NCI-H2171 treated with DMSO at 0.1 percent for 48 hours (cell line): ENCODE measurements at regions not wholly inside any gene's neighbourhood (a gene's known extent, or its start where the extent isn't known, plus 50 kb on each side); places are given as distances from the start of the nearest gene placed in this dataset.
"Not testable (repeated sequence)": the region's sequence is repeated elsewhere in the genome, so short reads cannot be mapped to it uniquely, and the experiment has no call there.

Experiments used
- DNase-seq: peaks from one replicate; lab custom pipeline; 2025; lab: John Stamatoyannopoulos, UW

GRCh38 chr2:144011098-144011497 lies 508.8 kb downstream of the ZEB2 start:
- DNase-seq = no peak

DNA sequence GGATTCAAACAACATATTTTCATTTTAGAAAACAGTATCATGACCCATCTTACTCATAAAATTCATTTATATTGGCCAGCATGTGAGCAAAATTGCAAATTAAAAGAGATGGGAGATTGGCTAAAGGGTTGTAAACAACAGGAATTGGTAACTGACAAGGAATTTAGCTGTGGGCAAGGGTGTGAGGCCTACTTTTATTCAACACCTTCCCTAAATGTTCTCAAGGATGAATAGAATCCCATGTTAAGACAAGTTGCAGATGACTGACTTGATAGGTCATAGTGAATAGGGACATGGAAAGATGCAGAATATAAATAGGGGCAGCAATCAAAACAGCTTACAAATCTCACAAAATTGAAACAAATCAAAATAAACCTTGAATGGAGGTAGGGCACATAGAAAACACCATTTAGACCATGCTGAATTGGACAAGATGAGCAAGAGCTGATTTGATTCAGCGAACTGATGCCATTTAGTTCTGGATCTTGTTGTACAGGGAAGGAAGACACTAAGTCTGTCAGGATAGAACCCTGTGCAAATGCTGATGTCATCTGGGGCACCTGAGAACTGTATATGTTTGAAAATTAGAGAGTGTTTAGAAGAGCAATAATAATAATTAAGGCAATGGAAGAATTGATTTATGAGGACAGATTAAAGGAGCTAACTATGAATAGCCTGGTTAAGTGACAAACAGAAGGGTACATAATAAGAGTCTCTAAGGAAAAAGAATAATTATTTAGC lies 509.7 kb downstream of the ZEB2 start:
- no peak for DNase-seq

DNA sequence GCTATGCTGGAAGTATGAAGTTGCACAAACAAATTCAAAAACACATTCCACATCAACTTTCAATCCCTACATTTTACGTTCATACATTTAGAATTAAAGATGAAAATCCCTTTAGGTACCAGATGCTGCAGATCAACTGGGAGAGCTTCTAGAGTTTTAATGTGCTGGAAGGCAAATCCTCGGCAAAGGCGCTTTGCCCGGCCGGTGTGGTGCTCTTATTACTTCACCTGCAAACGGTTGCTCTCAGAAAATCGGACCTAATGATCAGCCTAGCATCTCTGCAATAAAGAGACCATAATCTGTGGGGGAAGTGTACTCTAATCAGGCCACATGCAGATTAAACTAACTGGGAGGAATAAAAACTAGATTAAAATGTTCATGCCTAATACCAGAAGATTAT lies 513.8 kb downstream of the ZEB2 start:
- DNase-seq = no peak

DNA sequence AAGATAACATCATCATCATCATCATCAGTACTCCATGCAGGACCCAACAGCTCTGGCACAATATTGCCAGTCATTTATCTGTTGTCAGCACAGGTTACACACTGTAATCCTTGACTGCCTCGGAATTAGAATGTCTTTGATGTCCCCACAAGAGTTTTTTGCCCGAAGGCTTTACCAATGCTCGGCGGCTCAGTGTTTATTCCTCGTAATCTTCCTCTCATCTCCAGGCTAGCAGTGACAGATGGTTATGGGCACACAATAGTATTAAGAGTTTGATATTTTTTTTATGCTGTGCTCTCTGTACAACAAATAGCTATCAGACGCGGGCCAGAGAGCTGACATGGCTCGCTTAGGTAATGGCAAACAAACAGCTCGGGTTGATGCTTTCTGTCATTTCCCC lies 515.2 kb downstream of the ZEB2 start:
- DNase-seq = peak; percentile 92

DNA sequence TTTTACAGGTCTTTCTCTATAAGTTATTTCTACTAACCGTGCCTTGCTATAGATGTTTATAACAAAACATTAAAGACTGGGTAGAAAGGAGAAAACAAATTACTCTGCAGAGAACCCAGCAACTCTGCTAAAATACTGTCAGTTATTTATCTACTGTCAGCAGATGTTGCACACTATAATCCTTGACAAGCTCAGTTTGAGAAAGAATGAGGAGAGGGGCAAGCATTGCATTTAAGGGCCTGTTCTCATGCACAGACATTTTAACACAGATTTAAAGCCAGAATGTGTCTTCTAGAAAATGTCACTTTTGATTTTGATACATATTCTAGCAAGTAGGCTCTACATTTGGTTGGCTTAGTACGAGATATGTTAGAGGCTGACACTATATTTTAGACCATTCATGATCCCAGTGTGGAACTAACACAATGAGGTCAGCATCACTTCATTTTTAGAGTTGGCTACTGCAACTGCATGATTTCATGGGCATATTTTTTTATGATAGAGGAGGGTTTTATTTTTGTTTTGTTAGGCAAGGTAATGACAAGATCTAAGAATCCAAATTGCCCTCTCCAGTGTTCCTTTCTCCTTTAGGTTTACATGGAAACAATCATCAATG lies 516.4 kb downstream of the ZEB2 start:
- DNase-seq = no peak

GRCh38 chr2:143996974-143997373 lies 522.9 kb downstream of the ZEB2 start:
- no peak for DNase-seq

DNA sequence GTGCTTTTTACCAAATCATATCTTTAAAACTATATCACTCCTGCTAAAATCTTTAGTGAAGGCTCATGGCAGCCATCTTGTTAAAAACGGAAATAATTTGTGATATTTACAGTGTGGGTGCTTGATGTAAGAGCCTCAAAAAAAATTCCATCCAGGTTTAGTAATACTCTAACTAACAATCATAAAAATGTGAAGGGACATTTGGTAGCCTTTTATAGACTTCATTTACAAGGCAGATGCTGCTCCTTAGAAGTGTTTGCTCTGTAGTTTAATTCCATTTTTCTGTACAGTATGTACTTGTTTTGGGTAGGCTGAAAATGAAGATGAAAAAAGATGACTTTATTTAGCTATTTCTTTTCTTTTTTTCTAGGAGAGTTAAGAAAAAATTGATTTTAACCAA lies 525.0 kb downstream of the ZEB2 start:
- DNase-seq = no peak

DNA sequence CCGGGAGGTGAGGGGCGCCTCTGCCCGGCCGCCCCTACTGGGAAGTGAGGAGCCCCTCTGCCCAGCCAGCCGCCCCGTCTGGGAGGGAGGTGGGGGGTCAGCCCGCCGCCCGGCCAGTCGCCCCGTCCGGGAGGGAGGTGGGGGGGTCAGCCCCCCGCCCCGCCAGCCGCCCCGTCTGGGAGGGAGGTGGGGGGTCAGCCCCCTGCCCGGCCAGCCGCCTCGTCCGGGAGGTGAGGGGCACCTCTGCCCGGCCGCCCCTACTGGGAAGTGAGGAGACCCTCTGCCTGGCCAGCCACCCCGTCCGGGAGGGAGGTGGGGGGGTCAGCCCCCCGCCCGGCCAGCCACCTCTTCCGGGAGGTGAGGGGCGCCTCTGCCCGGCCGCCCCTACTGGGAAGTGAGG lies 528.3 kb downstream of the ZEB2 start:
- not testable (repeated sequence) for DNase-seq

- DNase-seq = no peak
Observed at GRCh38 chr2:143988082-143988481, 531.8 kb downstream of the ZEB2 start.

- no peak for DNase-seq
Observed at GRCh38 chr2:143981428-143981827, 538.5 kb downstream of the ZEB2 start.

GRCh38 chr2:143977356-143977755 lies 542.6 kb downstream of the ZEB2 start:
- no peak for DNase-seq

- DNase-seq = no peak
Observed at GRCh38 chr2:143975216-143975615, 544.7 kb downstream of the ZEB2 start.

GRCh38 chr2:143974262-143974661 lies 545.7 kb downstream of the ZEB2 start:
- DNase-seq = no peak

GRCh38 chr2:143968860-143969259 lies 551.1 kb downstream of the ZEB2 start:
- no peak for DNase-seq

GRCh38 chr2:143968360-143968759 lies 551.6 kb downstream of the ZEB2 start:
- DNase-seq = no peak

GRCh38 chr2:143965493-143966164 lies 554.3 kb downstream of the ZEB2 start:
- DNase-seq = no peak

DNA sequence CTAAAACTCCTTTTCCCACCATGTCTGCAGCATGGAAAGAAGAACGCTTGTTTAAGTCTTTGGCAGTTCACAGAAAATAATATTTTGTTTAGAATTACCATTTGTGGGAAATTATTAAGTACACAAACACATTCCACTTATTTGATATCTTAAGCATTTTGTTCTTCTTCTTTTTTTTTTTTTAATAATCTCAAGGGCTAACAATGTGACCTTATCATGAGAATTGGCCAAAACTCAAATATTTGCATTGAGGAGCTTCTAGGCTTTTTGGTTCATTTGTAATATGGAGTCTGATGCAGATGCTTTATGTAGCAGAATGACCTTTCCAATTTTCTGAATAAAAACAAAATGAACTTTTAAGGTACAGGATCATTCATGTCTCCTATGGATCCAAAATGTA lies 555.0 kb downstream of the ZEB2 start:
- no peak for DNase-seq

- no peak for DNase-seq
Observed at GRCh38 chr2:143960177-143960576, 559.7 kb downstream of the ZEB2 start.

DNA sequence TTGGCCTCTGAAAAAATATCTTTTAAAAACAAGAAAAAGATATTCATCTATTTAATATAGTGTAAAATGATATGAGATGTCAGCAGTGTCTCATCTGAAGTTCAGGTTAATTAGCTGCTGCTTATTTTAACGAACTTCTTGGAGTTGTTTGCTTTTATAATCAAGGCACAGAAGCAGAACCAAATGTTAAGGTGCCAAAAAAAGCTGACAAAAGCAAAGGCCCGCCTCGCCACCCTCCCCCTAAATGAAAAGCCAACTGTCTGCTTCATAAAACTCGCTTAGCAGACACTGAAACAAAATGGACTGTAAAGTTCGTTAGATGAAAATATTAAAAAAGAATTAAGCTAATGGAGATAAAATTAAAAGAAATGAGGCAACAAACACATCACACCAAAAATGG lies 562.6 kb downstream of the ZEB2 start:
- peak; percentile 71 for DNase-seq

DNA sequence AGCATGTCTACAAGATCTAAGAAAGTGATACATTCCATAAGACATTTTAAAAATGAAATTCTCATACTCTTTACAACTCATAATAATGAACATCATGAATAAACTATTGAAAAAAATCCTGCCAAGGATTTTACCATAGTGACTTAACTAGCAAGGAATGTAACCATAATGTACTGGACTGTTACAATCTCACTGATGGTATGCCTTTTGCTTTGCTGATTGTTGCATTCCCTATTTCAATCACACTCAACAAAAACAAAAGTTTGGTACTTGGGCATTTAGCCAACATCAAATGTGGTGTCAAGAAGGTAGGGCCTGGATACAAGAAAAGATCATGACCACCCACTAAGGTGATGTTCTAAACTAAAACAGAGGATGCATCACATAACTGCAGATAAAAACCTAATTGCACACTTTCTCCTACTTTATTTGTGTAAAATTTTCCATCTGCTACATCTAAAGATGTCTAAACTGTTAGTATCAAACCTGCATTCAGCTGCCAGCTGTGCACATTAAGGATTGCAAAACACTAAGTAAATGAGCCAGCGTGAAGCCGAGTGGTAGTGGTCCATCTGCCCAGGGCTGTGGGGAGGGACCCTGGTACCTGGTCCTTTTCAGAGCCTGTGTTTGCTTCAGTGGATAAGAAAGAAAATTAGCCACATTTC lies 564.4 kb downstream of the ZEB2 start:
- peak; percentile 80 for DNase-seq

GRCh38 chr2:143954844-143955243 lies 565.1 kb downstream of the ZEB2 start:
- DNase-seq = no peak

DNA sequence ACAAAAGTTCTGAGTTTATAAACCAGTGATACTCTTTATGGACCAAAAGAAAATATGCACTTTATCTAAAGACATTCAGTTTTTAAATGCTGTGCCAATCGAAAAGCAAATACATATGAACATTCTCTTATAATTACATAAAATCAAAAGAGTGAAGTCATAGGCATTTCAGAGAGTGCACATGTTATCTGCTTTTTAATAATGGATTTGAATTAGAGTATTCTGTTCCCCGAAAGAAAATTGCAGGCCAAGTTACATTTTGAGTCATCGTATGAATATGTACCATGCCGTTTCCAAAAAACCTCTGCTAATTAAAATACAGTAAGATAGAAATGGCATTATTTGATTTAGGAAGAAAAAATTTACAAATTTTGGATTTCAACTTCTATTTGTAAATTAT lies 565.7 kb downstream of the ZEB2 start:
- DNase-seq = no peak
